Parathyroid adenoma (tissue), 2 donors: ENCODE measurements at regions not wholly inside any gene's neighbourhood (a gene's known extent, or its start where the extent isn't known, plus 50 kb on each side); places are given as distances from the start of the nearest gene placed in this dataset.

ENCODE experiments used
- H2AFZ ChIP-seq: fragments of 300-600 bp; sonication (generic); one replicate; pipeline ENCODE4 v1.7.0; 2017; ENCODE audit warnings: antibody characterized with exemption, mild to moderate bottlenecking
- H3K27ac ChIP-seq: fragments of 300-600 bp; sonication (generic); one replicate; pipeline ENCODE4 v1.7.0; 2017
- H3K27me3 ChIP-seq: fragments of 300-600 bp; sonication (generic); one replicate; pipeline ENCODE4 v1.7.0; 2017; ENCODE audit warnings: low read length; ENCODE audit not compliant: control insufficient read depth, insufficient read depth
- H3K36me3 ChIP-seq: fragments of 300-600 bp; sonication (generic); one replicate; pipeline ENCODE4 v1.7.0; 2017; ENCODE audit warnings: low read length; ENCODE audit not compliant: control insufficient read depth, insufficient read depth
- H3K4me1 ChIP-seq: fragments of 300-600 bp; sonication (generic); one replicate; pipeline ENCODE4 v1.7.0; 2017; ENCODE audit warnings: control low read depth
- H3K4me2 ChIP-seq: fragments of 300-600 bp; sonication (generic); one replicate; pipeline ENCODE4 v1.7.0; 2017; ENCODE audit warnings: low read length
- H3K4me3 ChIP-seq: fragments of 300-600 bp; sonication (generic); one replicate; pipeline ENCODE4 v1.7.0; 2017; ENCODE audit warnings: low read depth, low read length
- H3K79me2 ChIP-seq: fragments of 300-600 bp; sonication (generic); one replicate; pipeline ENCODE4 v1.7.0; 2017; ENCODE audit warnings: control low read depth
- H3K9ac ChIP-seq: fragments of 300-600 bp; sonication (generic); one replicate; pipeline ENCODE4 v1.7.0; 2017; ENCODE audit warnings: mild to moderate bottlenecking
- H3K9me3 ChIP-seq: fragments of 300-600 bp; sonication (generic); one replicate; pipeline ENCODE4 v1.7.0; 2017; ENCODE audit warnings: low read length; ENCODE audit not compliant: control insufficient read depth
- CTCF ChIP-seq: fragments of 300-600 bp; sonication (generic); IDR thresholded peaks from one replicate; pipeline ENCODE4 v1.7.0; 2017; ENCODE audit warnings: antibody characterized with exemption, mild to moderate bottlenecking
- donor health status: primary hyperparathyroidism.

DNA sequence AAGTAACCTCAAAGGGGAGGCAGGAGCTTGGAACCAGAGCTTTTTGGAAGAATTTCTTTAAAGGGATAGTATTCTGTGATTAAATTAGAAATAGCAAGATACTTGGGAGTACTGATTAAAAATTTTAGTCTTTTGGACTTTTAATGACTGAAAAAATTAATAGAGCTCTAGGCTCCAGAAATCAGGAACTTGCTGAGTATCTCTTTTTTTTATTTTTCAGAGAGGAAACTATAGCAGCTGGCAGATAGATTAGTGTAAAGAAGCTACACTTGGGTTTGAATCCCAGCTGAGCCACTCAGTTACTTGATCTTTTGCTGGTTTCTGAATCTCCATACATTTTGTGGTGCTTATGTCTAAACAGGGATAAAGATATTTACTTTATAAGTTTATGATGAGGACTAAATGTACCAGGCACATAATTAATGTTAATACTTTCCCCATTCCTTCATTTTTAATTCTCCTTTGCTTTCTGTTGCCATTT is 94.2 kb upstream of the TNC start:
- TF ChIP-seq CTCF = no peak
- Histone ChIP-seq H3K27ac (no peak overlapping the region), H2AFZ (no peak overlapping the region), H3K4me2 (no peak overlapping the region), H3K79me2 (no peaks in the 10 kb centered on the region), H3K27me3 (no peaks in the 10 kb centered on the region), H3K4me1 (no peaks in the 10 kb centered on the region), H3K9me3 (no peaks in the 10 kb centered on the region), H3K36me3 (no peaks in the 10 kb centered on the region), H3K4me3 (no peak overlapping the region), H3K9ac (no peak overlapping the region)

GRCh38 chr9:115212832-115213231 is 94.9 kb upstream of the TNC start:
- no peak for TF ChIP-seq CTCF
- no peaks in the 10 kb centered on the region for H3K79me2 ChIP-seq
- H3K36me3 ChIP-seq = no peaks in the 10 kb centered on the region
- no peaks in the 10 kb centered on the region for H3K9me3 ChIP-seq
- H3K27me3 ChIP-seq = no peaks in the 10 kb centered on the region
- no peak overlapping the region for H3K27ac ChIP-seq
- H3K4me3 ChIP-seq = no peak overlapping the region
- H3K4me2 ChIP-seq = no peak overlapping the region
- H3K4me1 ChIP-seq = no peaks in the 10 kb centered on the region
- H3K9ac ChIP-seq = no peak overlapping the region
- no peak overlapping the region for H2AFZ ChIP-seq

- TF ChIP-seq CTCF = no peak
- Histone ChIP-seq H3K9ac (no peak overlapping the region), H2AFZ (no peak overlapping the region), H3K79me2 (no peaks in the 10 kb centered on the region), H3K4me2 (no peak overlapping the region), H3K4me3 (no peak overlapping the region), H3K27me3 (no peaks in the 10 kb centered on the region), H3K9me3 (no peaks in the 10 kb centered on the region), H3K36me3 (no peaks in the 10 kb centered on the region), H3K27ac (no peak overlapping the region), H3K4me1 (no peaks in the 10 kb centered on the region)
Measured at GRCh38 chr9:115213818-115214334, 95.9 kb upstream of the TNC start.

GRCh38 chr9:115216873-115217272 is 98.9 kb upstream of the TNC start:
- TF ChIP-seq CTCF = no peak
- H3K27me3 ChIP-seq = no peaks in the 10 kb centered on the region
- no peak overlapping the region for H3K9ac ChIP-seq

DNA sequence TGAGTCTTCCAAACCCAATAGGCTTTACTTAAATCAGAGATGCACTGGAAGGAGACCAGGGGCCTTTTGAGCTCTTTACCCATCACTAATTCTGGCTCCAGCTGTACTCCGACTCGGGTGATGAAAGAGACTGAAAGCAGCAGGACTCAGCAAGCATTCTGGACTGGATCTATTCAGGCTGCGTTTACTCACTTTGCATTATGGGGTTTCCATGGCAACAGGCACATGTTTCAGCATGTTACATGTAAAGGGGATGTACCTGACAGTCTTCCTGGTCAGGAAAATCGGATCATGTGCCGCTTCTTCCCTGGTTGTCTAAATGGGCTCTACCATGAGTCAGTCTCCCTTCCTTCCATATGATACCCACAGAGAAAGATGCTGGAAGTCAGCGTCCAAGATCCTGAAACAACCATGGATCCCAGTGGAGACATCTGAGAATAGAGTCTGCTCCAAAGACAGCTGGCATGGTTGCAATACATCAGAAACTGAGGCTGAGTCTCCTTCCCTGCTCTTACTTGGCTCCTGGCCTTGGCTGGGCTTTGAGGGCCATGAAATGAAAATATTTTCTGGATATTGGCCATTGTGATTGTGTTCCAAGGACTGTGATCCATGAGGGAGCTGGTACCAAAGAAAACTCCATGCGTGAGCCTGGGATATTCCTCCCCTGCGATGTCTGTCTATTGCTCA is 102.5 kb upstream of the TNC start:
- H3K36me3 ChIP-seq = no peaks in the 10 kb centered on the region
- H3K9ac ChIP-seq = no peak overlapping the region
- no peak overlapping the region for H3K4me2 ChIP-seq
- no peaks in the 10 kb centered on the region for H3K9me3 ChIP-seq
- no peak overlapping the region for H2AFZ ChIP-seq
- no peak overlapping the region for H3K4me3 ChIP-seq
- no peaks in the 10 kb centered on the region for H3K4me1 ChIP-seq
- no peak for TF ChIP-seq CTCF
- H3K79me2 ChIP-seq = no peaks in the 10 kb centered on the region
- no peak overlapping the region for H3K27ac ChIP-seq
- H3K27me3 ChIP-seq = no peaks in the 10 kb centered on the region

More at GRCh38 chr9:115216873-115217272, 98.9 kb upstream of the TNC start:
- Histone ChIP-seq H3K79me2 (no peaks in the 10 kb centered on the region), H3K4me2 (no peak overlapping the region), H3K4me3 (no peak overlapping the region), H2AFZ (no peak overlapping the region), H3K36me3 (no peaks in the 10 kb centered on the region), H3K9me3 (no peaks in the 10 kb centered on the region), H3K27ac (no peak overlapping the region), H3K4me1 (no peaks in the 10 kb centered on the region)
